Liver (tissue), 8 donors: ENCODE measurements at regions not wholly inside any gene's neighbourhood (a gene's known extent, or its start where the extent isn't known, plus 50 kb on each side); places are given as distances from the start of the nearest gene placed in this dataset.

Source experiments
- DNase-seq: peaks from one replicate; pipeline ENCODE4 v3.0.0-alpha.2; 2017; ENCODE audit warnings: low spot score
- H3K27ac ChIP-seq, 2 donors: one replicate each; pipeline ENCODE4 v1.7.0; 2013; ENCODE audit warnings: inconsistent platforms in 2 of 2, low read length in 2 of 2, control low read depth in 1 of 2, low read depth in 1 of 2, mild to moderate bottlenecking in 1 of 2
- H3K27me3 ChIP-seq, 4 donors: one replicate each; pipeline versions ENCODE4 v1.6.1 to v1.7.0; 2013; ENCODE audit warnings: low read length in 3 of 4, inconsistent platforms in 1 of 4, mild to moderate bottlenecking in 1 of 4, moderate library complexity in 1 of 4; ENCODE audit not compliant: control insufficient read depth in 4 of 4, insufficient read depth in 4 of 4
- H3K36me3 ChIP-seq, 4 donors: one replicate each; pipeline versions ENCODE4 v1.6.1 to v1.7.0; 2013; ENCODE audit warnings: low read length in 3 of 4, mild to moderate bottlenecking in 3 of 4, low read depth in 1 of 4, moderate library complexity in 1 of 4; ENCODE audit not compliant: control insufficient read depth in 4 of 4, insufficient read depth in 3 of 4
- H3K4me1 ChIP-seq, 4 donors: one replicate each; pipeline versions ENCODE4 v1.6.1 to v1.7.0; 2013; ENCODE audit warnings: low read length in 3 of 4, mild to moderate bottlenecking in 3 of 4, moderate library complexity in 1 of 4; ENCODE audit not compliant: control insufficient read depth in 4 of 4, insufficient read depth in 4 of 4
- H3K4me3 ChIP-seq, 3 donors: one replicate each; pipeline versions ENCODE4 v1.6.1 to v1.7.0; 2013; ENCODE audit warnings: low read length in 3 of 3, control low read depth in 1 of 3, low read depth in 1 of 3, mild to moderate bottlenecking in 1 of 3
- H3K9ac ChIP-seq, 2 donors: one replicate each; pipeline ENCODE4 v1.7.0; 2013; ENCODE audit warnings: low read length in 2 of 2, mild to moderate bottlenecking in 2 of 2, moderate library complexity in 2 of 2, control low read depth in 1 of 2, low read depth in 1 of 2
- H3K9me3 ChIP-seq, 4 donors: one replicate each; pipeline versions ENCODE4 v1.6.1 to v1.7.0; 2013; ENCODE audit warnings: low read length in 3 of 4; ENCODE audit not compliant: control insufficient read depth in 4 of 4
- ATF3 ChIP-seq: IDR thresholded peaks from 2 replicates; pipeline ENCODE4 v1.6.1; 2016; ENCODE audit warnings: antibody characterized with exemption
- FOXA1 ChIP-seq: IDR thresholded peaks from 2 replicates; pipeline ENCODE4 v1.6.1; 2016; ENCODE audit warnings: antibody characterized with exemption
- FOXA2 ChIP-seq: IDR thresholded peaks from 2 replicates; pipeline ENCODE4 v1.6.1; 2016; ENCODE audit warnings: antibody characterized with exemption
- GABPA ChIP-seq, 2 donors: IDR thresholded peaks in 1 of 2; conservative IDR thresholded peaks in 1 of 2; 2 replicates each; pipeline ENCODE4 v1.6.1; 2016; ENCODE audit warnings: antibody characterized with exemption in 2 of 2, mild to moderate bottlenecking in 1 of 2, moderate library complexity in 1 of 2
- HNF4A ChIP-seq, 2 donors: conservative IDR thresholded peaks; 2 replicates each; pipeline ENCODE4 v1.6.1; 2016; ENCODE audit warnings: antibody characterized with exemption in 2 of 2, mild to moderate bottlenecking in 2 of 2
- HNF4G ChIP-seq: IDR thresholded peaks from 2 replicates; pipeline ENCODE4 v1.6.1; 2016; ENCODE audit warnings: antibody characterized with exemption
- JUND ChIP-seq, 2 donors: IDR thresholded peaks; 2 replicates each; pipeline ENCODE4 v1.6.1; 2016; ENCODE audit warnings: antibody characterized with exemption in 2 of 2
- MAX ChIP-seq: IDR thresholded peaks from 2 replicates; pipeline ENCODE4 v1.6.1; 2016; ENCODE audit warnings: antibody characterized with exemption
- NR2F2 ChIP-seq: IDR thresholded peaks from 2 replicates; pipeline ENCODE4 v1.6.1; 2016; ENCODE audit warnings: antibody characterized with exemption
- RAD21 ChIP-seq, 2 donors: IDR thresholded peaks; 2 replicates each; pipeline ENCODE4 v1.6.1; 2016; ENCODE audit warnings: antibody characterized with exemption in 2 of 2, mild to moderate bottlenecking in 2 of 2
- REST ChIP-seq: IDR thresholded peaks from 2 replicates; pipeline ENCODE4 v1.6.1; 2016; ENCODE audit warnings: antibody characterized with exemption, mild to moderate bottlenecking
- RXRA ChIP-seq, 2 donors: IDR thresholded peaks; 2 replicates each; pipeline ENCODE4 v1.6.1; 2017 to 2018; ENCODE audit warnings: antibody characterized with exemption in 2 of 2, mild to moderate bottlenecking in 1 of 2
- SP1 ChIP-seq: IDR thresholded peaks from 2 replicates; pipeline ENCODE4 v1.6.1; 2018; ENCODE audit warnings: antibody characterized with exemption, mild to moderate bottlenecking
- TAF1 ChIP-seq: conservative IDR thresholded peaks from 2 replicates; pipeline ENCODE4 v1.6.1; 2016; ENCODE audit warnings: antibody characterized with exemption, mild to moderate bottlenecking
- YY1 ChIP-seq: IDR thresholded peaks from 2 replicates; pipeline ENCODE4 v1.6.1; 2016; ENCODE audit warnings: antibody characterized with exemption, mild to moderate bottlenecking
- ZBTB33 ChIP-seq: IDR thresholded peaks from 2 replicates; pipeline ENCODE4 v1.6.1; 2016; ENCODE audit warnings: antibody characterized with exemption
- WGBS: extraction: QIAGEN DNeasy Blood & Tissue Kit; methylation state at CpG from one replicate; pipeline ENCODE4 v1.1.7; 2013; 5-methylcytosine and 5-hydroxymethylcytosine counted together
- TF ChIP-seq, protein P1 (sequence below): fragments of 150-350 bp; IDR thresholded peaks from 2 replicates; pipeline ENCODE4 v1.5.1; 2017; ENCODE audit warnings: improper control_type of control experiment, low read depth, low read length; ENCODE audit not compliant: missing input control
- donor health status: healthy.
- donor health status: healthy.
- donor health status: healthy.
- donor health status: healthy.
- donor health status: healthy.

DNA sequence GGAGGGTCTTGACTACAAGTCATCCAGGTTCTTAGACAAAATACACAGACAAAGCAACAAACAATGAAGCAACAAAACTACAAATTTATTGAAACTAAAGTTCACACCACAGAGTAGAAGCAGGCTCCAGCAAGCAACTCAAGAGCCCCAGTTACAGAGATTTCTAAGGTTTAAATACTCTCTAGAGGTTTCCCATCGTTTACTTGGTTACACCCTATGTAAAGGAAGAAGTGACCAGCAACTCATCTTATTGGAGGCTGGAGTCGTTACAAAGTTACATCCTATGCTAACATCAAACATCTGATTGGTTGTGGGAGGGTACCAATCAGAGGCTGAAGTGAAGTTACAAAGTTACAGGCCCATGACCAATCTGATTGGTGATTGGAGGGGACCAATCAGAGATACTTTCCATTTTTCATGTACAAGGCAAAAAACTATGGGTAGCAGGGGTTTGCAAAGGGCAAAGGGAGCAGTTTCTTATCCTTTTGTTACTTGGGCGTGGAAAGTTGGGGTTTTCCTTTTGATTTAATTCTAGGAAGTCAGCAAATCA, 2292.6 kb upstream of the C9orf72 start:
- no peaks in the 10 kb centered on the region for H3K4me1 ChIP-seq
- no peak overlapping the region for H3K27ac ChIP-seq
- no peaks in the 10 kb centered on the region for H3K36me3 ChIP-seq
- H3K9ac ChIP-seq: no peak overlapping the region
- H3K4me3 ChIP-seq: no peak overlapping the region
- TF ChIP-seq RXRA (IDR thresholded peaks at IDR 0.05) (no peak), REST (no peak), ZBTB33 (no peak), TAF1 (no peak), HNF4G (no peak), HNF4A (conservative IDR thresholded peaks at IDR 0.05) (no peak), JUND (IDR thresholded peaks at IDR 0.05) (no peak), SP1 (no peak), ATF3 (no peak), RAD21 (IDR thresholded peaks at IDR 0.05) (no peak), GABPA (IDR thresholded peaks at IDR 0.05 in 1 of 2, conservative IDR thresholded peaks at IDR 0.05 in 1 of 2) (no peak), FOXA2 (no peak), NR2F2 (no peak), YY1 (no peak)
- TF ChIP-seq, protein P1, sequence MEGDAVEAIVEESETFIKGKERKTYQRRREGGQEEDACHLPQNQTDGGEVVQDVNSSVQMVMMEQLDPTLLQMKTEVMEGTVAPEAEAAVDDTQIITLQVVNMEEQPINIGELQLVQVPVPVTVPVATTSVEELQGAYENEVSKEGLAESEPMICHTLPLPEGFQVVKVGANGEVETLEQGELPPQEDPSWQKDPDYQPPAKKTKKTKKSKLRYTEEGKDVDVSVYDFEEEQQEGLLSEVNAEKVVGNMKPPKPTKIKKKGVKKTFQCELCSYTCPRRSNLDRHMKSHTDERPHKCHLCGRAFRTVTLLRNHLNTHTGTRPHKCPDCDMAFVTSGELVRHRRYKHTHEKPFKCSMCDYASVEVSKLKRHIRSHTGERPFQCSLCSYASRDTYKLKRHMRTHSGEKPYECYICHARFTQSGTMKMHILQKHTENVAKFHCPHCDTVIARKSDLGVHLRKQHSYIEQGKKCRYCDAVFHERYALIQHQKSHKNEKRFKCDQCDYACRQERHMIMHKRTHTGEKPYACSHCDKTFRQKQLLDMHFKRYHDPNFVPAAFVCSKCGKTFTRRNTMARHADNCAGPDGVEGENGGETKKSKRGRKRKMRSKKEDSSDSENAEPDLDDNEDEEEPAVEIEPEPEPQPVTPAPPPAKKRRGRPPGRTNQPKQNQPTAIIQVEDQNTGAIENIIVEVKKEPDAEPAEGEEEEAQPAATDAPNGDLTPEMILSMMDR: no peak
- no peak for DNase-seq
- no peaks in the 10 kb centered on the region for H3K27me3 ChIP-seq
- no peaks in the 10 kb centered on the region for H3K9me3 ChIP-seq
- WGBS: 68% methylated on average over 3 of the region's 3 CpGs

- WGBS: 53% methylated on average over 4 of the region's 4 CpGs
- no peaks in the 10 kb centered on the region for H3K27me3 ChIP-seq
- H3K4me1 ChIP-seq: no peaks in the 10 kb centered on the region
- H3K36me3 ChIP-seq: no peaks in the 10 kb centered on the region
- no peak overlapping the region for H3K4me3 ChIP-seq
- H3K9me3 ChIP-seq: no peaks in the 10 kb centered on the region
- no peak overlapping the region for H3K27ac ChIP-seq
- DNase-seq: no peak
- H3K9ac ChIP-seq: no peak overlapping the region
- TF ChIP-seq ZBTB33 (no peak), SP1 (no peak), HNF4G (no peak), MAX (no peak), FOXA1 (no peak)
- TF ChIP-seq, protein P1: no peak
Measured at GRCh38 chr9:29866556-29866955, 2293.3 kb upstream of the C9orf72 start.
